ENCODE measurements at regions not wholly inside any gene's neighbourhood (a gene's known extent, or its start where the extent isn't known, plus 50 kb on each side); places are given as distances from the start of the nearest gene placed in this dataset.

GRCh38 chr2:7450188-7450832 lies 533.1 kb downstream of the RNF144A start:
- in situ Hi-C loops (cut with MboI; ENCODE audit: low sequenced_read_pairs): no loop called here

GRCh38 chr2:7450833-7451190 lies 533.6 kb downstream of the RNF144A start:
- in situ Hi-C loops (cut with MboI; ENCODE audit: low sequenced_read_pairs): no loop called here

- in situ Hi-C loops (cut with MboI; ENCODE audit: low sequenced_read_pairs): no loop called here
Measured at GRCh38 chr2:7452110-7452876, 535.1 kb downstream of the RNF144A start.

- in situ Hi-C loops (cut with MboI; ENCODE audit: low sequenced_read_pairs): no loop called here
Measured at GRCh38 chr2:7454592-7454991, 537.4 kb downstream of the RNF144A start.

GRCh38 chr2:7456762-7457161 lies 539.5 kb downstream of the RNF144A start:
- in situ Hi-C loops (cut with MboI; ENCODE audit: low sequenced_read_pairs): no loop called here

GRCh38 chr2:7458066-7458465 lies 540.9 kb downstream of the RNF144A start:
- in situ Hi-C loops (cut with MboI; ENCODE audit: low sequenced_read_pairs): no loop called here

GRCh38 chr2:7467782-7468447 lies 550.7 kb downstream of the RNF144A start:
- in situ Hi-C loops (cut with MboI; ENCODE audit: low sequenced_read_pairs): no loop called here

- in situ Hi-C loops (cut with MboI; ENCODE audit: low sequenced_read_pairs): no loop called here
Measured at GRCh38 chr2:7468448-7468828, 551.2 kb downstream of the RNF144A start.

- in situ Hi-C loops (cut with MboI; ENCODE audit: low sequenced_read_pairs): no loop called here
Measured at GRCh38 chr2:7468955-7469354, 551.7 kb downstream of the RNF144A start.

- in situ Hi-C loops (cut with MboI; ENCODE audit: low sequenced_read_pairs): no loop called here
Measured at GRCh38 chr2:7471185-7471584, 554.0 kb downstream of the RNF144A start.

GRCh38 chr2:7472465-7472864 lies 555.3 kb downstream of the RNF144A start:
- in situ Hi-C loops (cut with MboI; ENCODE audit: low sequenced_read_pairs): no loop called here

- in situ Hi-C loops (cut with MboI; ENCODE audit: low sequenced_read_pairs): no loop called here
Measured at GRCh38 chr2:7473135-7473771, 556.0 kb downstream of the RNF144A start.

- in situ Hi-C loops (cut with MboI; ENCODE audit: low sequenced_read_pairs): no loop called here
Measured at GRCh38 chr2:7476371-7476770, 559.2 kb downstream of the RNF144A start.

GRCh38 chr2:7479603-7480002 lies 562.4 kb downstream of the RNF144A start:
- in situ Hi-C loops (cut with MboI; ENCODE audit: low sequenced_read_pairs): no loop called here

GRCh38 chr2:7480431-7480830 lies 563.2 kb downstream of the RNF144A start:
- in situ Hi-C loops (cut with MboI; ENCODE audit: low sequenced_read_pairs): no loop called here

- in situ Hi-C loops (cut with MboI; ENCODE audit: low sequenced_read_pairs): no loop called here
Measured at GRCh38 chr2:7490672-7491071, 573.5 kb downstream of the RNF144A start.

GRCh38 chr2:7492719-7493118 lies 575.5 kb downstream of the RNF144A start:
- in situ Hi-C loops (cut with MboI; ENCODE audit: low sequenced_read_pairs): no loop called here

- in situ Hi-C loops (cut with MboI; ENCODE audit: low sequenced_read_pairs): no loop called here
Measured at GRCh38 chr2:7497178-7497577, 580.0 kb downstream of the RNF144A start.

GRCh38 chr2:7499018-7499417 lies 581.8 kb downstream of the RNF144A start:
- in situ Hi-C loops (cut with MboI; ENCODE audit: low sequenced_read_pairs): no loop called here

- in situ Hi-C loops (cut with MboI; ENCODE audit: low sequenced_read_pairs): no loop called here
Measured at GRCh38 chr2:7502336-7502735, 585.1 kb downstream of the RNF144A start.

- in situ Hi-C loops (cut with MboI; ENCODE audit: low sequenced_read_pairs): no loop called here
Measured at GRCh38 chr2:7508296-7508943, 591.2 kb downstream of the RNF144A start.
